ENCODE measurements at regions not wholly inside any gene's neighbourhood (a gene's known extent, or its start where the extent isn't known, plus 50 kb on each side); places are given as distances from the start of the nearest gene placed in this dataset.

GRCh38 chr13:64917566-64917965 lies 2312.6 kb downstream of the PCDH9 start:
- Histone ChIP-seq H3K4me1 (ENCODE audit: insufficient read depth, low read length) (no peaks in the 10 kb centered on the region), H3K27me3 (ENCODE audit: insufficient read depth, low read length) (no peaks in the 10 kb centered on the region), H3K9ac (ENCODE audit: low read depth, low read length) (no peak overlapping the region), H3K36me3 (ENCODE audit: insufficient read depth, low read depth, low read length) (no peaks in the 10 kb centered on the region), H3K4me3 (ENCODE audit: low read length) (no peak overlapping the region), H3K9me3 (ENCODE audit: insufficient read depth, low read depth, low read length) (peaks cover 7% of the 10 kb centered on the region; the same call in 1 of the 2 replicates), H3K27ac (ENCODE audit: low read length) (no peak overlapping the region)

DNA sequence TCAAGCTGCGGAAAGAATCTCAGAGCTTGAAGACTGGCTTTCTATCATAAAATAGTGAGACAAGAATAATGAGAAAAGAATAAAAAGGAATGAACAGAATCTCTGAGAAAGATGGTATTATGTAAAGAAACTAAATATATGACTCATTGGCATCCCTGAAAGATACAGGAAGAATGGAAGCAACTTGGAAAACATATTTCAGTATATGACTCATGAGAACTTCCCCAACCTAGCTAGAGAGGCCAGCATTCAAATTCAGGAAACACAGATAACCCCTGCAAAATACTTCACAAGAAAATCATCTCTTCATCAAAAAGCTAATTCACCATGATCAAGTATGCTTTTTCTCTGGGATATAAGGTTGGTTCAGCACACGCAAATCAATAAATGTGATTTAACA lies 2318.0 kb downstream of the PCDH9 start:
- Histone ChIP-seq H3K4me1 (ENCODE audit: insufficient read depth, low read length) (no peaks in the 10 kb centered on the region), H3K9me3 (ENCODE audit: insufficient read depth, low read depth, low read length) (peaks cover 7% of the 10 kb centered on the region; the same call in 1 of the 2 replicates), H3K4me3 (ENCODE audit: low read length) (no peak overlapping the region), H3K27me3 (ENCODE audit: insufficient read depth, low read length) (no peaks in the 10 kb centered on the region), H3K36me3 (ENCODE audit: insufficient read depth, low read depth, low read length) (no peaks in the 10 kb centered on the region), H3K9ac (ENCODE audit: low read depth, low read length) (no peak overlapping the region), H3K27ac (ENCODE audit: low read length) (no peak overlapping the region)

DNA sequence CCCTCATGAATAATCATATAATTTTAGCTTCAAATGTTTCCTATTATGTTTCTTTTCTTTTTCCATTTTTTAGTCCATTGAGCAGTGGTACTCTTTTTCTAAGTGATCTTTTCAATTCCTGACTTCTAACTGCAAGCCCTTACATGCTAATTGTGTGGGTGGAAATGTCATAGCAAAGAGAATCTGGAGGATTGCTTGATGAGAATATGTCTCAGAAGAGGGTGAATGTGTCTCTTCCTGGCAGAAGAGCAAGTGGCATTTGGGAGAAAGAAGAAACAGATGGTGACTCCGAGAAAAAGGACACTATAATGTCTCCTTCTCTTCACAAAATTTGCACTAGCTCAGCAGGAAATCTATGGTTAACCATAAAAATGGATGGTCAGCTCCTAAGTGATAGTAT lies 2320.0 kb downstream of the PCDH9 start:
- H3K27ac ChIP-seq (ENCODE audit: low read length), result no peak overlapping the region
- no peaks in the 10 kb centered on the region for H3K36me3 ChIP-seq (ENCODE audit: insufficient read depth, low read depth, low read length)
- H3K9ac ChIP-seq (ENCODE audit: low read depth, low read length), result no peak overlapping the region
- H3K4me3 ChIP-seq (ENCODE audit: low read length), result no peak overlapping the region
- H3K4me1 ChIP-seq (ENCODE audit: insufficient read depth, low read length), result no peaks in the 10 kb centered on the region
- H3K9me3 ChIP-seq (ENCODE audit: insufficient read depth, low read depth, low read length), result peaks cover 7% of the 10 kb centered on the region; the same call in 1 of the 2 replicates
- no peaks in the 10 kb centered on the region for H3K27me3 ChIP-seq (ENCODE audit: insufficient read depth, low read length)

DNA sequence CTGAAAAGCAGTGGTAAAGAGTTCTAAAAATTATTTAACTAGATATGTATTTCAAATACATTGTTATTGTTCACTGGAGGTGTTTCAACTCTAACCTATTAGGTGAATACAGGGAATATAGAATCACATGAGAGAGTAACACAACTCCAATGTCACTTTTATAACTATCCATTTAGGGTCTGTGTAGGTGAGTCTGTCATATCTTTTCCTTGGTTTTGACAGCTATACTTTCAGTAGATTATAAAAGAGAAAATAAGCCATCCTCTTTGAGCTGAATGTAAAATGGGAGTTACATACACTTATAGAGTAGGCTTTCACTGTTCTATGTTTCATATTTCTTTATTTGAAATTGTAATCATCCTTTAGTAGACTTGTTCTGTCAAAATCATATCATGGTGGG lies 2321.0 kb downstream of the PCDH9 start:
- H3K27ac ChIP-seq (ENCODE audit: low read length), result no peak overlapping the region
- H3K27me3 ChIP-seq (ENCODE audit: insufficient read depth, low read length), result no peaks in the 10 kb centered on the region
- no peaks in the 10 kb centered on the region for H3K36me3 ChIP-seq (ENCODE audit: insufficient read depth, low read depth, low read length)
- no peak overlapping the region for H3K9ac ChIP-seq (ENCODE audit: low read depth, low read length)
- H3K9me3 ChIP-seq (ENCODE audit: insufficient read depth, low read depth, low read length), result peaks cover 7% of the 10 kb centered on the region; the same call in 1 of the 2 replicates
- H3K4me3 ChIP-seq (ENCODE audit: low read length), result no peak overlapping the region
- H3K4me1 ChIP-seq (ENCODE audit: insufficient read depth, low read length), result no peaks in the 10 kb centered on the region

DNA sequence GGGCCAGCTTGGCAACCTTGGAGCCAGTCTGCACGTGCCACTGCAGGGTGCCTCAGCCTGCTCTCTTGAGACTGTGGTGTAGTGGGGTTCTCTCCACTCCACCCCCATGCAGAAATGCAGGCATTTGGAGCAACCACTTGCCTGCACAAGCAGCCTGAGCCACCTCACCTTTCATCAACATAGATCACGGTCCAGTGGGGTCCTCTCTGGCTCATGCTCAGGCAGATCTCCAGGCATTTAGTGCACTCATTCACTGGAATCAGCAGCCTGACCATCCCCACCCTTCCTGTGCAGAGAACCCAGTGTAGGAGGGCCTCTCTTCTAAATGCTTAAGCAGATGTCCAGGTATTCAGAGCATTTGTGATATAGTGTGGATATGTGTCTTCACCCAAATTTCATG lies 2330.1 kb downstream of the PCDH9 start:
- no peak overlapping the region for H3K9ac ChIP-seq (ENCODE audit: low read depth, low read length)
- H3K4me1 ChIP-seq (ENCODE audit: insufficient read depth, low read length), result no peaks in the 10 kb centered on the region
- H3K27me3 ChIP-seq (ENCODE audit: insufficient read depth, low read length), result no peaks in the 10 kb centered on the region

GRCh38 chr13:64884976-64885375 lies 2345.2 kb downstream of the PCDH9 start:
- Histone ChIP-seq H3K9ac (ENCODE audit: low read depth, low read length) (no peak overlapping the region), H3K27ac (ENCODE audit: low read length) (no peak overlapping the region), H3K9me3 (ENCODE audit: insufficient read depth, low read depth, low read length) (no peaks in the 10 kb centered on the region), H3K4me3 (ENCODE audit: low read length) (no peak overlapping the region), H3K36me3 (ENCODE audit: insufficient read depth, low read depth, low read length) (no peaks in the 10 kb centered on the region), H3K27me3 (ENCODE audit: insufficient read depth, low read length) (no peaks in the 10 kb centered on the region), H3K4me1 (ENCODE audit: insufficient read depth, low read length) (no peaks in the 10 kb centered on the region)

More for the DNA sequence above, 2330.1 kb downstream of the PCDH9 start:
- Histone ChIP-seq H3K36me3 (ENCODE audit: insufficient read depth, low read depth, low read length) (no peaks in the 10 kb centered on the region), H3K4me3 (ENCODE audit: low read length) (no peak overlapping the region), H3K9me3 (ENCODE audit: insufficient read depth, low read depth, low read length) (no peaks in the 10 kb centered on the region), H3K27ac (ENCODE audit: low read length) (no peak overlapping the region)

- H3K27ac ChIP-seq (ENCODE audit: low read length), result no peak overlapping the region
- H3K36me3 ChIP-seq (ENCODE audit: insufficient read depth, low read depth, low read length), result no peaks in the 10 kb centered on the region
- no peaks in the 10 kb centered on the region for H3K4me1 ChIP-seq (ENCODE audit: insufficient read depth, low read length)
Measured at GRCh38 chr13:64877176-64877575, 2353.0 kb downstream of the PCDH9 start.

DNA sequence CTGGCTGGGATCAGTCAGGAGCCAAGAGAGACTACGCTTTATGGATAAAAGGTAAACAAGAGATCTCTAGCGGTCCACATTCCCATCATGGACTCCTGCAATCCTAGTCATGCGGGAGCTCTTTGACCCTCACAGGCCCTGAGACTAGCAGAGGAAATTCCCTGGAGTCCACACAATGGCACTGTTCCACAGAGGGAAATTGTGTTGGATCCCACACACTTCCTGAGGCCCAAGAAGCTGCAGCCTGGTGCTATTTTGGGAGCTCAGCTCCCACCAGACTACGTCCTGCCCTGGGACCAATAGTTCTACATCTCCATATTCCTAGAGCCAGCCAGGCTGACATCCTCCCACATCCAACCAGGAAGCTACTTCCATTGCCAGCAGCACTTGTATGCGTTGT lies 2358.4 kb downstream of the PCDH9 start:
- no peaks in the 10 kb centered on the region for H3K36me3 ChIP-seq (ENCODE audit: insufficient read depth, low read depth, low read length)
- no peaks in the 10 kb centered on the region for H3K27me3 ChIP-seq (ENCODE audit: insufficient read depth, low read length)
- no peaks in the 10 kb centered on the region for H3K4me1 ChIP-seq (ENCODE audit: insufficient read depth, low read length)

More at GRCh38 chr13:64877176-64877575, 2353.0 kb downstream of the PCDH9 start:
- Histone ChIP-seq H3K9me3 (ENCODE audit: insufficient read depth, low read depth, low read length) (no peaks in the 10 kb centered on the region), H3K4me3 (ENCODE audit: low read length) (no peak overlapping the region), H3K27me3 (ENCODE audit: insufficient read depth, low read length) (no peaks in the 10 kb centered on the region), H3K9ac (ENCODE audit: low read depth, low read length) (no peak overlapping the region)

DNA sequence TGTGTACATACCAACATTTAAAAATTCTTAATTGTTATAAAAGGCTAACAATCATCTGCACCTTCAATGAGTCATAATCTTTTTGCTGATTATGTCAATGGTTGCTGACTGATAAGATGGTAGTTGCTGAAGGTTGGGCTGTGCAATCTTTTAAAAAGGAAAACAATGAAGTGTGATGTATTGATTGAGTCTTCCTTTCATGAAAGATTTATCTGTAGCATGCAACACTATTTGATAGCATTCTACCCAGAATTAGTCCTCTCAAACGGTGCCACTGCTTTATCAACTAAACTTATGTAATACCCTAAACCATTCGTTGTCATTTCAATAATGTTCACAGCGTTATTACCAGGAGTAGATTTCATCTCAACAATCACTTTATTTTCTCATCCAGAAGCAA lies 2360.6 kb downstream of the PCDH9 start:
- Histone ChIP-seq H3K36me3 (ENCODE audit: insufficient read depth, low read depth, low read length) (no peaks in the 10 kb centered on the region), H3K27me3 (ENCODE audit: insufficient read depth, low read length) (no peaks in the 10 kb centered on the region), H3K9ac (ENCODE audit: low read depth, low read length) (no peak overlapping the region)

More for the DNA sequence above, 2358.4 kb downstream of the PCDH9 start:
- H3K27ac ChIP-seq (ENCODE audit: low read length), result no peak overlapping the region
- no peaks in the 10 kb centered on the region for H3K9me3 ChIP-seq (ENCODE audit: insufficient read depth, low read depth, low read length)
- H3K4me3 ChIP-seq (ENCODE audit: low read length), result no peak overlapping the region
- no peak overlapping the region for H3K9ac ChIP-seq (ENCODE audit: low read depth, low read length)

DNA sequence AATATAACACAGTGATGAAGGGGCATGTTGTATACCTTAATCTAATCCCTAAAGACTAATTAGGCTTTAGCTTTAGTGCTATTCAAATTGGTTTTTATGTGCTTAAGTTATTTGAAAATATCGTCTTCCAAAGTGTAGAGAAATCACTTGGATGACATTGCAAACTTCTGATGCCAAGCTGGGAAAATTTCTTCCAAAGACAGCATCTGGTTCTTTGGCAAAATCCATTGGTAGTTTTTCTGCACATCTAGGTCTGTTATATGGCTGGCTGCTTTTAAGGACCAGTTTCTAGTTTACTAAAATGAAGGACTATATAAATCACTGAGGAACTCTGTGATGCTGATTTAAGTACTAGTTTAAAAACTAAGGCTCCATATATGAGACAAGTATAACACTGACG lies 2362.3 kb downstream of the PCDH9 start:
- H3K27ac ChIP-seq (ENCODE audit: low read length), result no peak overlapping the region

More for the DNA sequence above, 2360.6 kb downstream of the PCDH9 start:
- H3K4me3 ChIP-seq (ENCODE audit: low read length), result no peak overlapping the region
- H3K27ac ChIP-seq (ENCODE audit: low read length), result no peak overlapping the region
- H3K4me1 ChIP-seq (ENCODE audit: insufficient read depth, low read length), result no peaks in the 10 kb centered on the region
- H3K9me3 ChIP-seq (ENCODE audit: insufficient read depth, low read depth, low read length), result no peaks in the 10 kb centered on the region

GRCh38 chr13:64866331-64866730 lies 2363.8 kb downstream of the PCDH9 start:
- Histone ChIP-seq H3K9ac (ENCODE audit: low read depth, low read length) (no peak overlapping the region), H3K27ac (ENCODE audit: low read length) (no peak overlapping the region), H3K9me3 (ENCODE audit: insufficient read depth, low read depth, low read length) (no peaks in the 10 kb centered on the region), H3K36me3 (ENCODE audit: insufficient read depth, low read depth, low read length) (no peaks in the 10 kb centered on the region), H3K27me3 (ENCODE audit: insufficient read depth, low read length) (no peaks in the 10 kb centered on the region), H3K4me1 (ENCODE audit: insufficient read depth, low read length) (no peaks in the 10 kb centered on the region), H3K4me3 (ENCODE audit: low read length) (no peak overlapping the region)

More for the DNA sequence above, 2362.3 kb downstream of the PCDH9 start:
- Histone ChIP-seq H3K4me1 (ENCODE audit: insufficient read depth, low read length) (no peaks in the 10 kb centered on the region), H3K4me3 (ENCODE audit: low read length) (no peak overlapping the region), H3K9ac (ENCODE audit: low read depth, low read length) (no peak overlapping the region), H3K9me3 (ENCODE audit: insufficient read depth, low read depth, low read length) (no peaks in the 10 kb centered on the region), H3K27me3 (ENCODE audit: insufficient read depth, low read length) (no peaks in the 10 kb centered on the region), H3K36me3 (ENCODE audit: insufficient read depth, low read depth, low read length) (no peaks in the 10 kb centered on the region)

DNA sequence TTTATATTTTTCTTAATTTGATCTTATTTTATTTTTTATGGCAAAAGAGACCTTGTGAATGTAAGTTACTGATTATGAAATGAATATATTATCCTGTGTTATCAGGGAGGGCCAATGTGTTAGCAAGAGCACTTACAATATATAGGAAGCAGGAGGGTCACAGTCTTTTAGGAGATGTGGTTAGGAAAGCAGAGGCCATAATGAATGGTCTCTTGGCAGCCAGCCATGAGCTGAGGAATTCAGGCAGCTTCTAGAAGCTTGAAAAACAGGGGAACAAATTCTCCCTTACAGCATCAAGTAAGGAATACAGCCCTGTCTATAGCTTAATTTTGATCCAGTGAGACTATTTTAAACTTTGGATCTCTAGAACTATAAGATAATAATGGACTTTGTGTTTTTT lies 2374.6 kb downstream of the PCDH9 start:
- Histone ChIP-seq H3K9me3 (ENCODE audit: insufficient read depth, low read depth, low read length) (no peaks in the 10 kb centered on the region), H3K4me1 (ENCODE audit: insufficient read depth, low read length) (0 out of 2 replicates have a peak, but pooled peaks cover 4% of the 10 kb centered on the region), H3K36me3 (ENCODE audit: insufficient read depth, low read depth, low read length) (no peaks in the 10 kb centered on the region), H3K4me3 (ENCODE audit: low read length) (no peak overlapping the region), H3K9ac (ENCODE audit: low read depth, low read length) (no peak overlapping the region), H3K27ac (ENCODE audit: low read length) (no peak overlapping the region), H3K27me3 (ENCODE audit: insufficient read depth, low read length) (no peaks in the 10 kb centered on the region)
